ENCODE measurements at regions not wholly inside any gene's neighbourhood (a gene's known extent, or its start where the extent isn't known, plus 50 kb on each side); places are given as distances from the start of the nearest gene placed in this dataset.

- TF ChIP-seq PPARA (CRISPR knock-in tag; IDR thresholded peaks at IDR 0.05; ENCODE audit: borderline replicate concordance) (no peak), ZFP30 (CRISPR knock-in tag; IDR thresholded peaks at IDR 0.05) (no peak), POU6F1 (CRISPR knock-in tag; IDR thresholded peaks at IDR 0.05; ENCODE audit: borderline replicate concordance, low read depth) (no peak), ZNF8 (CRISPR knock-in tag; IDR thresholded peaks at IDR 0.05) (no peak), ISL1 (CRISPR knock-in tag; IDR thresholded peaks at IDR 0.05) (no peak), ZC3H10 (CRISPR knock-in tag; IDR thresholded peaks at IDR 0.05) (no peak), OSR1 (CRISPR knock-in tag; IDR thresholded peaks at IDR 0.05) (no peak), CSRNP3 (CRISPR knock-in tag; IDR thresholded peaks at IDR 0.05) (no peak), GLIS3 (CRISPR knock-in tag; IDR thresholded peaks at IDR 0.05) (no peak), RARB (CRISPR knock-in tag; IDR thresholded peaks at IDR 0.05) (no peak), SNAI2 (CRISPR knock-in tag; IDR thresholded peaks at IDR 0.05) (no peak), ARNTL (CRISPR knock-in tag; IDR thresholded peaks at IDR 0.05; ENCODE audit: borderline replicate concordance, low read depth) (no peak), TCF4 (CRISPR knock-in tag; IDR thresholded peaks at IDR 0.05; ENCODE audit: borderline replicate concordance) (no peak), TSHZ2 (CRISPR knock-in tag; IDR thresholded peaks at IDR 0.05) (no peak), ZNF70 (CRISPR knock-in tag; IDR thresholded peaks at IDR 0.05) (no peak), PATZ1 (CRISPR knock-in tag; IDR thresholded peaks at IDR 0.05; ENCODE audit: borderline replicate concordance) (no peak), ESRRG (CRISPR knock-in tag; IDR thresholded peaks at IDR 0.05) (no peak), CREB5 (CRISPR knock-in tag; IDR thresholded peaks at IDR 0.05; ENCODE audit: low read depth) (no peak)
- ATAC-seq = no peak
Observed at GRCh38 chr3:89656388-89656787, 549.0 kb downstream of the EPHA3 start.

GRCh38 chr3:89679686-89680085 lies 572.3 kb downstream of the EPHA3 start:
- no peak for ATAC-seq

GRCh38 chr3:89682556-89682955 lies 575.1 kb downstream of the EPHA3 start:
- no peak for ATAC-seq
- no peak for TF ChIP-seq TCF4 (CRISPR knock-in tag; IDR thresholded peaks at IDR 0.05; ENCODE audit: borderline replicate concordance)
- no peak for TF ChIP-seq TSHZ2 (CRISPR knock-in tag; IDR thresholded peaks at IDR 0.05)
- TF ChIP-seq GLIS3 (CRISPR knock-in tag; IDR thresholded peaks at IDR 0.05) = no peak
- TF ChIP-seq ZFP3 (CRISPR knock-in tag; IDR thresholded peaks at IDR 0.05) = no peak
- TF ChIP-seq PATZ1 (CRISPR knock-in tag; IDR thresholded peaks at IDR 0.05; ENCODE audit: borderline replicate concordance) = no peak
- TF ChIP-seq ZNF70 (CRISPR knock-in tag; IDR thresholded peaks at IDR 0.05) = no peak
- no peak for TF ChIP-seq ESRRG (CRISPR knock-in tag; IDR thresholded peaks at IDR 0.05)
- TF ChIP-seq ZC3H10 (CRISPR knock-in tag; IDR thresholded peaks at IDR 0.05) = no peak
- no peak for TF ChIP-seq ISL1 (CRISPR knock-in tag; IDR thresholded peaks at IDR 0.05)
- no peak for TF ChIP-seq ZFP30 (CRISPR knock-in tag; IDR thresholded peaks at IDR 0.05)
- no peak for TF ChIP-seq SNAI2 (CRISPR knock-in tag; IDR thresholded peaks at IDR 0.05)
- TF ChIP-seq TOX (CRISPR knock-in tag; IDR thresholded peaks at IDR 0.05; ENCODE audit: borderline replicate concordance) = no peak
- no peak for TF ChIP-seq CSRNP3 (CRISPR knock-in tag; IDR thresholded peaks at IDR 0.05)

More at GRCh38 chr3:89679686-89680085, 572.3 kb downstream of the EPHA3 start:
- TF ChIP-seq SNAI2 (CRISPR knock-in tag; IDR thresholded peaks at IDR 0.05) = no peak

Measured in SK-N-SH treated with all-trans-retinoic acid at 6 μM for 48 hours (cell line).